Mucosa of descending colon (tissue), 3 donors: ENCODE measurements at regions not wholly inside any gene's neighbourhood (a gene's known extent, or its start where the extent isn't known, plus 50 kb on each side); places are given as distances from the start of the nearest gene placed in this dataset.

ENCODE experiments used
- ATAC-seq: fragments of 200-7000 bp; cut with Tn5 transposase; one replicate; pipeline ENCODE4 v1.9.1; 2020; ENCODE audit warnings: mild to moderate bottlenecking, moderate library complexity
- DNase-seq, 3 donors: peaks; one replicate each; pipeline ENCODE4 v3.0.0-alpha.2; 2020
- H3K36me3 ChIP-seq: fragments of 200-600 bp; one replicate; pipeline ENCODE4 v1.8.0; 2021; ENCODE audit warnings: low read depth, mild to moderate bottlenecking
- H3K4me1 ChIP-seq: fragments of 200-600 bp; one replicate; pipeline ENCODE4 v1.8.0; 2021; ENCODE audit warnings: low read depth, mild to moderate bottlenecking
- H3K4me3 ChIP-seq: fragments of 200-600 bp; one replicate; pipeline ENCODE4 v1.8.0; 2021; ENCODE audit warnings: mild to moderate bottlenecking
- H3K9me3 ChIP-seq: fragments of 200-600 bp; one replicate; pipeline ENCODE4 v1.8.0; 2021; ENCODE audit warnings: mild to moderate bottlenecking
- intact Hi-C, 2 donors: fragments of 100-400 bp; cut with DNase I in 1 of 2; cut with micrococcal nuclease in 1 of 2; formaldehyde crosslinking; loops; one replicate each; pipeline versions ENCODE4 v1.11.0 to v1.11.1; 2022; cut with DNase I, micrococcal nuclease
- TF ChIP-seq, protein P1 (sequence below): fragments of 200-600 bp; IDR thresholded peaks from one replicate; pipeline ENCODE4 v1.8.0; 2022; ENCODE audit warnings: antibody characterized with exemption, mild to moderate bottlenecking
- donor health status: DM: no; HTN: no; CAD: no; lungs with moderate emphysema.
- donor health status: DM: no; HTN: no; CAD: no.
- donor health status: DM: no; HTN: yes; CAD: no.

DNA sequence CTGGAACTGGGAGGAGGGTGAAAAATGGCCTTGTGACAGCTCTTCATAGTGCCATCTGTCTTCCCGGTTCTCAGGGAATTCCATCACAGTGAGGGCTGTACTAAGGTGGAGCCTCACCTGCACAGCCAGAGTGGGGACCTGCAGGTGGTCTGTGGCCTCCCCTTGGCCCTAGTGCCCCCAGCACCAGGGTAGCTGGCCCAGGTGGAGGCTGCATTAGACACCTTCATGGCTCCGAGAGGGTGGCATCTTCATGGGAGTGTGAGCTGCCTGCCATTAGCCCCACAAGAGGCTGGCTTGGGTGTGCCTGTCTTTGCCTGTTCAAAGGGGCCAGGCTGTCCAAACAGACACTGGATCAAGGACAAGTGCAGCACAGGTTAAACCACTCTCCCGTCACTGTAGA, 95.5 kb upstream of the PRR23E start:
- ATAC-seq, result no peak

GRCh38 chr3:127099982-127100381, 92.9 kb upstream of the PRR23E start:
- no peak overlapping the region for H3K4me3 ChIP-seq
- no peaks in the 10 kb centered on the region for H3K4me1 ChIP-seq
- no peaks in the 10 kb centered on the region for H3K9me3 ChIP-seq
- intact Hi-C loops, result no loop called here
- no peaks in the 10 kb centered on the region for H3K36me3 ChIP-seq
- ATAC-seq (no peak), DNase-seq (no peak)
- TF ChIP-seq, protein P1, sequence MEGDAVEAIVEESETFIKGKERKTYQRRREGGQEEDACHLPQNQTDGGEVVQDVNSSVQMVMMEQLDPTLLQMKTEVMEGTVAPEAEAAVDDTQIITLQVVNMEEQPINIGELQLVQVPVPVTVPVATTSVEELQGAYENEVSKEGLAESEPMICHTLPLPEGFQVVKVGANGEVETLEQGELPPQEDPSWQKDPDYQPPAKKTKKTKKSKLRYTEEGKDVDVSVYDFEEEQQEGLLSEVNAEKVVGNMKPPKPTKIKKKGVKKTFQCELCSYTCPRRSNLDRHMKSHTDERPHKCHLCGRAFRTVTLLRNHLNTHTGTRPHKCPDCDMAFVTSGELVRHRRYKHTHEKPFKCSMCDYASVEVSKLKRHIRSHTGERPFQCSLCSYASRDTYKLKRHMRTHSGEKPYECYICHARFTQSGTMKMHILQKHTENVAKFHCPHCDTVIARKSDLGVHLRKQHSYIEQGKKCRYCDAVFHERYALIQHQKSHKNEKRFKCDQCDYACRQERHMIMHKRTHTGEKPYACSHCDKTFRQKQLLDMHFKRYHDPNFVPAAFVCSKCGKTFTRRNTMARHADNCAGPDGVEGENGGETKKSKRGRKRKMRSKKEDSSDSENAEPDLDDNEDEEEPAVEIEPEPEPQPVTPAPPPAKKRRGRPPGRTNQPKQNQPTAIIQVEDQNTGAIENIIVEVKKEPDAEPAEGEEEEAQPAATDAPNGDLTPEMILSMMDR, result no peak

More for the DNA sequence above, 95.5 kb upstream of the PRR23E start:
- TF ChIP-seq, protein P1, result no peak
- intact Hi-C loops, result no loop called here
- H3K4me1 ChIP-seq, result no peaks in the 10 kb centered on the region
- no peak overlapping the region for H3K4me3 ChIP-seq
- no peaks in the 10 kb centered on the region for H3K9me3 ChIP-seq
- DNase-seq, result no peak
- H3K36me3 ChIP-seq, result no peaks in the 10 kb centered on the region

GRCh38 chr3:127100459-127101410, 92.2 kb upstream of the PRR23E start:
- no peak overlapping the region for H3K4me3 ChIP-seq
- DNase-seq (no peak), ATAC-seq (no peak)
- TF ChIP-seq, protein P1, result no peak
- H3K9me3 ChIP-seq, result no peaks in the 10 kb centered on the region
- intact Hi-C loops, result no loop called here
- H3K36me3 ChIP-seq, result no peaks in the 10 kb centered on the region
- H3K4me1 ChIP-seq, result no peaks in the 10 kb centered on the region

DNA sequence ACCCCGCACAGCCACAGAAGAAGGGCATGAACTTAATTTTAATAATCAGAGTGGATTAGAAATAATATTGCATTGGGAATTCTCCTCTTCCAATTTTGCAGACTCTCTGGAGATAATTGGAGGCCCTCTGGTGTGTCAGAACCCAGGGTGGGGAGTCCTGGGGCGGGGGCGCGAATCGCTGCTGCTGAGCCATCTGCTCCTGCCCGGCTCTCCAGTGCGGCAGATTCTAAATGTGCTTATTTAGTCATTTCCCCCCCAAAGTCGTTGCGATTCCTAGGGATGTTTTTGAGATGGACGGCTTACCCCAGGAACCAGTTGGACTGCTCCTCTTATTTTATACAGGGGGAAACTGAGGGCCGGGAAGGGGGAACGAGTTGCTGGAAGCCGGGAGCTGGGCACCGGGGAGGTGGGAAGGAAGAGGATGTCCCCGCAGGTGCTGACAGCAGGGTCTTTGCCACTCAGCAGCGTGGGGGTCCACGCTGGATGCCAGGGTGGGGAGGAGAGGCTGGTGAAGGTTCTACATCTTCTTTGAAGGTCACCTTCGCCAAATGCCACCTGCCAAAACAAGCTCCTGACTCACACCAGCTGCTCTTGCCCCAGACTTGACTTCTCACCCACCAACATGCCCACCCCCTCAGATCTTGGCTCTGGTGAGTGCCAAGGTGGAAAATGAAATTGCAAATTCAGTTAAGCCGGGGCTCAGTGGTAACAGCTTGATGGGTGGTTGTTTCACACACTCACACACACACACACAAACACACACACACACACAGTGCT, 91.3 kb upstream of the PRR23E start:
- TF ChIP-seq, protein P1, result no peak
- ATAC-seq (no peak), DNase-seq (no peak)
- H3K9me3 ChIP-seq, result no peaks in the 10 kb centered on the region
- intact Hi-C loops, result no loop called here
- H3K4me3 ChIP-seq, result no peak overlapping the region
- H3K36me3 ChIP-seq, result no peaks in the 10 kb centered on the region
- no peaks in the 10 kb centered on the region for H3K4me1 ChIP-seq

DNA sequence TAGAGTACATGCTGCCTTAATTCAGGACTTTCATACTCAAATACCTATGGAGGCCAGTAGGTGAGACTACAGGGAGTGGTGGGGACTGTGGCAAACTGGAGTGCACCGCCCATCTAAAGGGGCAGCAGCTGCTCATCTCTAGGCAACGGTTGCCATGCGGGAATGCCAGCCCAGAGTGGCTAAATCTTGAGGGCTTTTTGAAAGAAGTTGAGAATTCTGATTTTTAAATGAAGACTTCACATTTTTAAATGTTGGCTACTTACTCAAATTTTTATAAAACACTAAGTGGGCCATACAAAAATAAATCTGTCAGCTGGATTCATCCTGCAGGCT, 90.8 kb upstream of the PRR23E start:
- TF ChIP-seq, protein P1, result no peak
- intact Hi-C loops, result no loop called here
- Histone ChIP-seq H3K4me3 (no peak overlapping the region), H3K9me3 (no peaks in the 10 kb centered on the region), H3K36me3 (no peaks in the 10 kb centered on the region), H3K4me1 (no peaks in the 10 kb centered on the region)
- no peak for DNase-seq
- ATAC-seq, result no peak
